Stimulated activated CD8-positive, alpha-beta memory T cell treated with anti-CD3 and anti-CD28 coated beads, Interleukin-15, amount 100 ng/mL, for 48 hours (primary cell): ENCODE measurements at regions not wholly inside any gene's neighbourhood (a gene's known extent, or its start where the extent isn't known, plus 50 kb on each side); places are given as distances from the start of the nearest gene placed in this dataset.
A peak's percentile ranks its signal among the peaks of the same experiment; 100 is the strongest.

ENCODE experiments used
- DNase-seq, 2 donors: peaks; one replicate each; pipeline ENCODE4 v3.0.0-alpha.2; 2020; ENCODE audit warnings: low read depth in 2 of 2

DNA sequence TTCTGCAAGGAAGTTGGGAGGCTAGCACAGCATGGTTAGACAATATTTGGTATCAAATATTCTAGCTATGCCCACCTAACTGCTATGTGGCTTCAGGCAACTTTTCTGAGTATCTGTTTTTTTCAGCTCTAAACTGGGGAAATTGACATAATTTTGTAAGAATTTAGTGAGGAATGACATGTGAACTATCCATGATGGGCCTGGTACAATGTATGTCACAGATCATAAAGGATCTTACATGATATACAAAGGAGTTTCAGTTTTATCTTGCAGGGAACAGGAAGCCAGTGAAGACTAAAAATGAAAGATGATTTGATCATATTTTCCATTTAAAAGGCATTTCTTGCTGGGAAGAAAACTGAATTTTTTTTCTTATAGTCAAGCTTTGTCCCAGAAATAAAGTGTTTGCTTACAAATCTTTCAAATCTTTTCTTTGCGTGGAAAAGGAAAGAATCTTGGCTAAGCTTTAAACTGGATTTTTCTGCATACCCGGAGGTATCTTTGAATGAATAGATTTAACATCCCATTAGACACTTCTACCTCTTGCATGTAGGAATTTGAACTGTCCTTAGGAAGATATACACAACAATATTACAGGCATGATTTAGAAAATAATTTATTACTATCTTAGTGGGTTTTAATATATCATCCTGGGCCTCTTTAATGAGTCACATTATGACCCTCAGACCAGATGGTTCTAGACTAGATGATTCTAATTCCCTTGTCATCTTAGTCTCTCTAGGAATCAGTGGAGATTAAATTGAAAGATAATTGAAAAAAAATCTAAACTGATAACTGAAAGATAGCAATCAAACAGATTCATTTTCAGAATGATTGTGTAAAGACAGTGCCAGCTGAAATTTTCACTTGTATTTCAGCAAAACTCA lies 436.0 kb upstream of the THBS1 start:
- no peak for DNase-seq

DNA sequence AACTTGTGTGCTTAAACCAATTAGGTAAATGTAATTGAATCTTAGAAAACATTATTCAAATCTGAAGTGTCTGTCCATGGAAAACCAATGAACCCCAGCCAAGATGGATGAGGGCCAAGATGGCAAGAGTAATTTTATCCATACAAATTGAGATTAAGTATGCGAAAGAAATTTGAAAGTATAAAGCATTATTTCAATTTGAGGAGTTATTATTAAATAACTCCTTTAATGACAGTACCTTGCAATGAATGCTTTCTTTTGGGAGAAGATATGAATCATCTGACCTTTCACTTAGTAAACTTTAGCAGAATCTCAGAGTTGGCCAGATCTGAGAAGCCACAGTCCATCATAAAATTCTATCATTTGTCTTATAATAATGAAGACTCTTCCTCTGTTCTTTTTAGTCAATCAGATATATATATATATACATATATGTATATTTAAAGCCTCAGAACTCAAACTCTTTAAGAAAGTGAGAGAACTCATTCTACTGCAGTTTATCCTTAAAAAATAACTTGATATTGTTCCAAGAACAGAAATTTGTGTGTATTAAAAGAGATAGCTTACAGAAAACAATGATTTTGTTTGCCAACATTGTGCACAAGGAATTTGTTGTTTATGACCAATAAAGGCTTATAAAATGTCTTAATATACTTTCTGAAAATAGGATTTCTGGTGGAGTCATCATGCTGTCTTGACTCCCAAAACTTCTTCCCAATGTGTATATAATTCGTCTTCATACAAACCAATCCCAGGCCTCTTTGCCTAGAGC lies 434.8 kb upstream of the THBS1 start:
- no peak for DNase-seq

DNA sequence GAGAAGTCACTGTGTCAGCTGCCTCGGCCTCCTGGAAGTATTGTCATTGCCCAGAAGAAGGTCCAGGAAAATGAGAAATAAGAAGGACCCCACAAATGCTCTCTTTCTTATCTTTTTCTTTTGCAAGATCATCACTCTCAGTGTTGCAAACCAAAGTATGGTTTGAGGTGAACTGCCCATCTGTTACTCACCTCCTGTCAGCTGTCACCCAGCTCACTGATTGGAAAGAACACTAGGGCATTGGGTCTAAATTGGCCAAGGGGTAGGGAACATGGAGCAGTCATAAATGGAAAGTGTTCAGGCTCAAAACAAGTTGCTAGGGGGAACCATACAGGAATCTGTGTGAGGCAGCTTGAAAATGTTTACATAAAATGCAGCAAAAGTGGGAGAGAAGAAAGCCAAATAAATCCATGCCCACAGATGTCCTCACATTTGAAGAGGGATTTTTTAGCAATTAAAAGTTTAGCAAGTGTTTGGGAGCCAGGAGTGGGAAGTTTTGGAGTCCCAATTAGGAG lies 431.2 kb upstream of the THBS1 start:
- no peak for DNase-seq

GRCh38 chr15:39151545-39151944 lies 429.3 kb upstream of the THBS1 start:
- no peak for DNase-seq

- no peak for DNase-seq
Observed at GRCh38 chr15:39153058-39153714, 427.7 kb upstream of the THBS1 start.

- DNase-seq, result no peak
Observed at GRCh38 chr15:39153716-39154115, 427.2 kb upstream of the THBS1 start.

GRCh38 chr15:39154227-39154638 lies 426.6 kb upstream of the THBS1 start:
- DNase-seq, result no peak

- no peak for DNase-seq
Observed at GRCh38 chr15:39154776-39155175, 426.1 kb upstream of the THBS1 start.

DNA sequence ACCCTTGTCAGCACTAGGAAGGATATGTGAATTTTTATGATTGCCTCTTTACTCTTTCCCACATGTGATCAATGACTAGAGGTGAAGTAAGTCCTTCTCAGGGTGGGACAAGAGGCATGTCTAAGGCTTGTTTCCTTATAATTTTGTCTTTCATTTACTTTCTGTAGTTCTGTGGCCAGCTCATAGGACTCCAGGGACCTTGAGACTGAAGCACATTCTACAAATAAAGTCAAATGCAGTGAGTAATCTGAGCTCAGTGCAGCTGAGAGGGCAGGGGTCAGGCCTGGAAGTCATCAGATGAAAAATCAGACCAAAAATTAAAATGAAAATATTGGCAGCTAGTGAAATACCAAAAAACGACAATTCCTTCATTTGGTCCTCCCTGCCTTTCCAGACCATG lies 424.7 kb upstream of the THBS1 start:
- no peak for DNase-seq

- no peak for DNase-seq
Observed at GRCh38 chr15:39156646-39157250, 424.1 kb upstream of the THBS1 start.

DNA sequence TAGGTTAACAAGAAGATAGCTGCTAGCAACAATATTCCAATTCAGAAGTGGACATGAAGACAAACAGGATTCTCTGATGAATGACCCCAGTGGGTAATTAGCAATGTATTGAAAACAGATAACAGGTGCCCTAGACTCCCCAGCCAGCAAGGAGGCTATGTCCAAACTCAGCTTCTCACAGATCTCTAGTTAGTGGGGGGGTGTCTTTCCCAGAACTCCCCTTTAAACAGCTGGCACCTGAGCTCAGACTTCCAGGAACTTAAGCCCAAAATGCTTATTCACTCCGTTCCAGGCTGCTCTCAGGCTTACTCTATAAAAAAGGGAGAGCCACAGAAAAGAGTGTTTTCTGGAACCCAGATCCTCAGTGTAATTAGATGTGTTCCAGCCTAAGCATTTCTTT lies 423.0 kb upstream of the THBS1 start:
- DNase-seq, result no peak

- DNase-seq, result no peak
Observed at GRCh38 chr15:39159833-39160232, 421.0 kb upstream of the THBS1 start.

DNA sequence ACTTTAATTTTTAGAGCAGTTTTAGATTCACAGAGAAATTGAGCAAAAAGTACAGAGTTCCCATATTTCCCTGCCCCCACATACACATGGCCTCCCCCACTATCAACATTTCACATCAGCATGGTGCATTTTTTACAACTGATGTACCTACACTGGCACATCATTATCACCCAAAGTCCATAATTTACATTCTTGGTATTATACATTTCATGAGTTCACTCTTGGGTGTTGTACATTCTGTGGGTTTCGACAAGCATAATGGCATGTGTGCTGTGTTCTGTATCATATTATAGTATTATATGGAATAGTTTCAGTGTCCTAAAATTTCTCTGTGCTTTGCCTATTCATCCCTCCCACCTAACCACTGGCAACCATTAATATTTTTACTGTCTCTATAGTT lies 419.8 kb upstream of the THBS1 start:
- DNase-seq, result no peak

GRCh38 chr15:39165020-39165706 lies 415.7 kb upstream of the THBS1 start:
- no peak for DNase-seq

GRCh38 chr15:39167164-39168058 lies 413.5 kb upstream of the THBS1 start:
- no peak for DNase-seq

DNA sequence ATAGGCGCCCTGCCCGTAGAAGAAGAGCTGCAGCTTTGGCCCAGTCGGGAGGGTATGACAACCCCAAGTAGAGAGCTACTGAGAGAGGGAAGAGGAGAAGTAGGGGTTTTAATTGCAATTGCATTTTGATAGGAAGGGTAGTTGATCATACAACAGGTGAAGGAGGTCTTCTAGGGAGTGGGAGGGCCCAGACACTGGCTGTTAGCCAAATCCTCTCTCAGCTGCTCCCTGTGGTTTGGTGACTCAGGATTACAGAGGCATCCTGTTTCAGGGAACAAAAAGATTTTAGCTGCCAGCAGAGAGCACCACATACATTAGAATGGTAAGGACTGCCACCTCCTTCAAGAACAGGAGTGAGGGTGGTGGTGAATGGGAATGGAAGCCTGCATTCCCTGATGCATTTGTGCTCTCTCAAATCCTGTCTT lies 408.9 kb upstream of the THBS1 start:
- peak; percentile 15 to 21 for DNase-seq

DNA sequence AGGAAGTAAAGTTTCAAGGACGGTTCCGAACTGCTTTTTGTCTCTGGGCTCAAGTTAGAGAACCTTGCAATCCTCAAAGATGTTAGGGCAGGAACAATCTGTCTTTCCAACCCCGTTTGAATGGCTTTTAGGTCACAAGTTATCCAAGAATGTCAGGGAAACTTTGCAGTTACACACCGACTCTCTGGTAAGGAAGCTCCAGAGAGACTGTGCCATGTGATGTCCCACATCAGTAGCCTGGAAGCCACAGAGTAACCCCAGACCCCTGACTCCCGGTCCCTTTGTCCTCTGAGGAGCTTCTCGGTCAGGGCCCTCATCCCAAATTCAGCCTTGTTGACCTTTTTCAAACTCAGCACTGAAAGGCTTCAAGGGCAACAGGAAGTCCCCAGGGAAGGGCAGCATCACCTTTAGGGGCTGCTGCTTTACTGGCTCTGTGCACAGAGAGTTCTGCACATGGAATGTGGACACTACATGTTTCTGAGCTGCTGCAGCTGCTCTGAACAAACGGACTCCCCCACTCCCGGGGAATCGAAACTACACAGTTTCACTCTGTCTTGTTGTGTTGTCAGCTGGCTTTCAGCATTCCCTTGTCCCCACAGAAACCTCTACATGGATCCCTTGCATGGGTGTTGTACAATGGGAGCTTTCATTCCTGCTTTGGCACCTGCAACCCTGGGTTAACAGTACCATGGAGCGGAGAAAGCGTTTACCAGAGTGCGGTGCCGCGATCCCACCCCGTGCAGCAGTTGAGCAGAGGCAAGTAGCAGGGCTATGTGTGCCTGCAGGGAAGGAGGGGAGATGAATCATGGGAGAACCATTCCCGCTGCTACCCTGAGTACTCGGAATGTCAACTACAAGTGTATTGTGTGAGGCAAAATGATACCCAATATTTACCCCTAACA lies 408.2 kb upstream of the THBS1 start:
- no peak for DNase-seq

GRCh38 chr15:39173426-39173825 lies 407.5 kb upstream of the THBS1 start:
- DNase-seq, result no peak

- no peak for DNase-seq
Observed at GRCh38 chr15:39174332-39174731, 406.5 kb upstream of the THBS1 start.
